SK-N-SH treated with all-trans-retinoic acid at 6 μM for 48 hours (cell line): ENCODE measurements at regions not wholly inside any gene's neighbourhood (a gene's known extent, or its start where the extent isn't known, plus 50 kb on each side); places are given as distances from the start of the nearest gene placed in this dataset.
"Not testable (repeated sequence)": the region's sequence is repeated elsewhere in the genome, so short reads cannot be mapped to it uniquely, and the experiment has no call there.

Experiments used
- ATAC-seq: fragments of 200-7000 bp; cut with Tn5 transposase; 3 replicates; pipeline ENCODE4 v1.9.1; 2020; ENCODE audit warnings: mild to moderate bottlenecking, moderate library complexity
- ARNTL ChIP-seq: fragments of 450-650 bp; formaldehyde crosslinking; IDR thresholded peaks from 2 replicates; pipeline ENCODE4 v1.5.0; 2020; ENCODE audit warnings: low read depth, mild to moderate bottlenecking, moderate library complexity, borderline replicate concordance
- BACH2 ChIP-seq: fragments of 250-450 bp; sonication (Bioruptor Pico); IDR thresholded peaks from 2 replicates; pipeline ENCODE4 v1.9.0; 2021; ENCODE audit warnings: mild to moderate bottlenecking, borderline replicate concordance
- CSDC2 ChIP-seq: fragments of 250-450 bp; sonication (Bioruptor Pico); IDR thresholded peaks from 2 replicates; pipeline ENCODE4 v1.5.0; 2020; ENCODE audit warnings: mild to moderate bottlenecking, moderate library complexity
- ESRRG ChIP-seq: fragments of 250-450 bp; sonication (Bioruptor Pico); IDR thresholded peaks from 2 replicates; pipeline ENCODE4 v1.6.1; 2021; ENCODE audit warnings: mild to moderate bottlenecking
- GLIS3 ChIP-seq: fragments of 250-450 bp; sonication (Bioruptor Pico); IDR thresholded peaks from 2 replicates; pipeline ENCODE4 v1.5.0; 2020; ENCODE audit warnings: mild to moderate bottlenecking, moderate library complexity
- ISL1 ChIP-seq: fragments of 250-450 bp; sonication (Bioruptor Pico); IDR thresholded peaks from 2 replicates; pipeline ENCODE4 v2.1.2; 2022; ENCODE audit warnings: mild to moderate bottlenecking, moderate library complexity
- OSR1 ChIP-seq: fragments of 250-450 bp; sonication (Bioruptor Pico); IDR thresholded peaks from 2 replicates; pipeline ENCODE4 v1.8.0; 2022; ENCODE audit warnings: moderate library complexity, mild to moderate bottlenecking, inconsistent platforms
- PATZ1 ChIP-seq: fragments of 250-450 bp; sonication (Bioruptor Pico); IDR thresholded peaks from 2 replicates; pipeline ENCODE4 v1.8.0; 2020; ENCODE audit warnings: mild to moderate bottlenecking, moderate library complexity, borderline replicate concordance
- RARB ChIP-seq: fragments of 250-450 bp; sonication (Bioruptor Pico); IDR thresholded peaks from 2 replicates; pipeline ENCODE4 v1.8.0; 2021; ENCODE audit warnings: mild to moderate bottlenecking, moderate library complexity
- SNAI2 ChIP-seq: fragments of 250-450 bp; sonication (Bioruptor Pico); IDR thresholded peaks from 2 replicates; pipeline ENCODE4 v1.5.0; 2020; ENCODE audit warnings: mild to moderate bottlenecking, moderate library complexity
- TCF4 ChIP-seq: fragments of 250-450 bp; sonication (Bioruptor Pico); IDR thresholded peaks from 2 replicates; pipeline ENCODE4 v1.8.0; 2021; ENCODE audit warnings: mild to moderate bottlenecking, moderate library complexity, borderline replicate concordance
- TOX ChIP-seq: fragments of 250-450 bp; sonication (Bioruptor Pico); IDR thresholded peaks from 2 replicates; pipeline ENCODE4 v1.8.0; 2021; ENCODE audit warnings: mild to moderate bottlenecking, moderate library complexity, borderline replicate concordance
- ZC3H10 ChIP-seq: fragments of 250-450 bp; sonication (Bioruptor Pico); IDR thresholded peaks from 2 replicates; pipeline ENCODE4 v1.5.1; 2021; ENCODE audit warnings: mild to moderate bottlenecking, moderate library complexity
- ZFP3 ChIP-seq: fragments of 250-450 bp; sonication (Bioruptor Pico); IDR thresholded peaks from 2 replicates; pipeline ENCODE4 v1.5.0; 2020; ENCODE audit warnings: mild to moderate bottlenecking, moderate library complexity
- ZFP30 ChIP-seq: fragments of 450-650 bp; formaldehyde crosslinking; IDR thresholded peaks from 2 replicates; pipeline ENCODE4 v1.5.0; 2022; ENCODE audit warnings: mild to moderate bottlenecking, moderate library complexity
- ZNF565 ChIP-seq: fragments of 450-650 bp; formaldehyde crosslinking; conservative IDR thresholded peaks from 2 replicates; pipeline ENCODE4 v1.5.0; 2020; ENCODE audit warnings: low read depth, mild to moderate bottlenecking, moderate library complexity
- ZNF70 ChIP-seq: fragments of 450-650 bp; formaldehyde crosslinking; IDR thresholded peaks from 2 replicates; pipeline ENCODE4 v1.5.0; 2020; ENCODE audit warnings: mild to moderate bottlenecking, moderate library complexity
- ZNF8 ChIP-seq: fragments of 450-650 bp; formaldehyde crosslinking; IDR thresholded peaks from 2 replicates; pipeline ENCODE4 v1.5.0; 2020; ENCODE audit warnings: mild to moderate bottlenecking, moderate library complexity
- TF ChIP-seq, protein P1 (sequence below): fragments of 250-450 bp; sonication (Bioruptor Pico); IDR thresholded peaks from 2 replicates; pipeline ENCODE4 v1.5.1; 2020; ENCODE audit warnings: low read depth, mild to moderate bottlenecking, moderate library complexity
- TF ChIP-seq, protein P2 (sequence below): fragments of 250-450 bp; sonication (Bioruptor Pico); IDR thresholded peaks from 2 replicates; pipeline ENCODE4 v1.5.0; 2020; ENCODE audit warnings: mild to moderate bottlenecking, moderate library complexity
- TF ChIP-seq, protein P3 (sequence below): fragments of 250-450 bp; sonication (Bioruptor Pico); IDR thresholded peaks from 2 replicates; pipeline ENCODE4 v1.8.0; 2021; ENCODE audit warnings: low read depth, mild to moderate bottlenecking, moderate library complexity, borderline replicate concordance

DNA sequence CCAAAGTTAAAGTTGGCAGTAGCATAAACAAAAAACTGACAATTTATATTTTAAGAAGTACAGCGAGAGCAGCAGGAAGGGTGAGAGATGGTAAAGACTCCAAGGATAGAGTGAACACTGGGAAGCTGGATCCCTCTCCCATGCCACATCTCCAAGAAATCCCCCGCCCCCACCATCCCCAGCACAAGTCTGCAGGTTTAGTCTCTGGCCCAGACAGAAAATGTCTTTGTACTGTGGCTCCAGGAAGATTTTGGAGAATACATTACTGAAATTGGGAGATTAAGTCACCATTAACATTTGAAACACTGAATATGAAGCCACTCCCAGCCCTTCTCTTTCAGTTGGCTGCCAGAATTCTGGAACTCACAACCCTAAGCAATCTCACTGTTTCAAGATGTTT, 140.3 kb downstream of the MACC1 start:
- TF ChIP-seq, protein P1, sequence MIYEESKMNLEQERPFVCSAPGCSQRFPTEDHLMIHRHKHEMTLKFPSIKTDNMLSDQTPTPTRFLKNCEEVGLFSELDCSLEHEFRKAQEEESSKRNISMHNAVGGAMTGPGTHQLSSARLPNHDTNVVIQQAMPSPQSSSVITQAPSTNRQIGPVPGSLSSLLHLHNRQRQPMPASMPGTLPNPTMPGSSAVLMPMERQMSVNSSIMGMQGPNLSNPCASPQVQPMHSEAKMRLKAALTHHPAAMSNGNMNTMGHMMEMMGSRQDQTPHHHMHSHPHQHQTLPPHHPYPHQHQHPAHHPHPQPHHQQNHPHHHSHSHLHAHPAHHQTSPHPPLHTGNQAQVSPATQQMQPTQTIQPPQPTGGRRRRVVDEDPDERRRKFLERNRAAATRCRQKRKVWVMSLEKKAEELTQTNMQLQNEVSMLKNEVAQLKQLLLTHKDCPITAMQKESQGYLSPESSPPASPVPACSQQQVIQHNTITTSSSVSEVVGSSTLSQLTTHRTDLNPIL, result no peak
- TF ChIP-seq ZFP30, result no peak
- TF ChIP-seq GLIS3, result no peak
- TF ChIP-seq, protein P2, sequence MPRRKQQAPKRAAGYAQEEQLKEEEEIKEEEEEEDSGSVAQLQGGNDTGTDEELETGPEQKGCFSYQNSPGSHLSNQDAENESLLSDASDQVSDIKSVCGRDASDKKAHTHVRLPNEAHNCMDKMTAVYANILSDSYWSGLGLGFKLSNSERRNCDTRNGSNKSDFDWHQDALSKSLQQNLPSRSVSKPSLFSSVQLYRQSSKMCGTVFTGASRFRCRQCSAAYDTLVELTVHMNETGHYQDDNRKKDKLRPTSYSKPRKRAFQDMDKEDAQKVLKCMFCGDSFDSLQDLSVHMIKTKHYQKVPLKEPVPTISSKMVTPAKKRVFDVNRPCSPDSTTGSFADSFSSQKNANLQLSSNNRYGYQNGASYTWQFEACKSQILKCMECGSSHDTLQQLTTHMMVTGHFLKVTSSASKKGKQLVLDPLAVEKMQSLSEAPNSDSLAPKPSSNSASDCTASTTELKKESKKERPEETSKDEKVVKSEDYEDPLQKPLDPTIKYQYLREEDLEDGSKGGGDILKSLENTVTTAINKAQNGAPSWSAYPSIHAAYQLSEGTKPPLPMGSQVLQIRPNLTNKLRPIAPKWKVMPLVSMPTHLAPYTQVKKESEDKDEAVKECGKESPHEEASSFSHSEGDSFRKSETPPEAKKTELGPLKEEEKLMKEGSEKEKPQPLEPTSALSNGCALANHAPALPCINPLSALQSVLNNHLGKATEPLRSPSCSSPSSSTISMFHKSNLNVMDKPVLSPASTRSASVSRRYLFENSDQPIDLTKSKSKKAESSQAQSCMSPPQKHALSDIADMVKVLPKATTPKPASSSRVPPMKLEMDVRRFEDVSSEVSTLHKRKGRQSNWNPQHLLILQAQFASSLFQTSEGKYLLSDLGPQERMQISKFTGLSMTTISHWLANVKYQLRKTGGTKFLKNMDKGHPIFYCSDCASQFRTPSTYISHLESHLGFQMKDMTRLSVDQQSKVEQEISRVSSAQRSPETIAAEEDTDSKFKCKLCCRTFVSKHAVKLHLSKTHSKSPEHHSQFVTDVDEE (CRISPR knock-in tag), result no peak
- TF ChIP-seq ZNF565 (CRISPR knock-in tag), result no peak
- TF ChIP-seq OSR1 (CRISPR knock-in tag), result no peak
- no peak for TF ChIP-seq ARNTL (CRISPR knock-in tag)
- no peak for TF ChIP-seq ZNF70 (CRISPR knock-in tag)
- no peak for TF ChIP-seq ESRRG
- no peak for TF ChIP-seq ZFP3 (CRISPR knock-in tag)
- TF ChIP-seq RARB, result no peak
- no peak for TF ChIP-seq ISL1 (CRISPR knock-in tag)
- no peak for TF ChIP-seq SNAI2 (CRISPR knock-in tag)
- TF ChIP-seq PATZ1 (CRISPR knock-in tag), result no peak
- TF ChIP-seq CSDC2, result no peak
- TF ChIP-seq, all 23 proteins: peak for 0
- no peak for ATAC-seq

DNA sequence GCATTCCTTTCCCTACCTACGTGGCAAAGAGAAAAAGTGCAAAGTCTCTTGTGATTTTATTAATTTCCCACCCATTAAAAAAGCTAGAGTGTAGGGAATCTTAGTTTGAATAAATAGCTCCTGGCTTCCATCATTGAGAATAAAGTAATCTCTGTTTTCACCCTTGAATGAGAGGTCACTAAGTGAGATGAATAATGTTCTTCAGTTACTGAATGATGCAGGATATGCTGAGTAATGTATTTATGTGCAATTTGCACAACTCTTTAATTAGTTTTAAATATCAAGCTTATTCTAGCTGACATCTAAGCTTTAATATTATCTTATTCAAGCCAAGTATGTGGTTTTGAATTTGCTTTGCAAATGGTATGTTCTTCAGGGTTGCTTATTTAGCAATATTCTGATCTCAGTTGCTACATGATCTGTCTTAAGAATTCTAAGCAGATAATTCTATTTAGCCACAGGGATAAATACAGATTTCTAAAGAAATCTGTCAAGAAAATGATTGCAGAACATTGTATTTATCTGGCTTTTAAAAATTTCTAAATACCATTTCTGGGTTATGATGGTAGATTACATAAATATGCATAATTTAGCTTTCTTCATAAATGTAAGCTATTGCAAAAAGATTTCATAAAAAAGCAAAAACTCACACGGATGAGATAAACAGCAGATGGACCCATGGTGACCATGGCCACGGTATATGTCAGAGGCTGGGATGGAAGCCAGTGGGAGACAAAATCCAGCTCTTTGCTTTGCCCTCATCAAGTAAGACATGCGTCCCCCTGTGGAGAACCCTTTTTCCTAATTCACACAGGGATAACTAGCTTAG, 141.0 kb downstream of the MACC1 start:
- ATAC-seq, result no peak
- TF ChIP-seq PATZ1 (CRISPR knock-in tag) (no peak), ZFP30 (no peak), ZNF8 (no peak), OSR1 (CRISPR knock-in tag) (no peak)

GRCh38 chr7:20075440-20075839, 141.7 kb downstream of the MACC1 start:
- TF ChIP-seq ZNF8 (no peak), PATZ1 (CRISPR knock-in tag) (no peak), ZNF70 (CRISPR knock-in tag) (no peak), ISL1 (CRISPR knock-in tag) (no peak), TOX (CRISPR knock-in tag) (no peak), OSR1 (CRISPR knock-in tag) (no peak), TCF4 (CRISPR knock-in tag) (no peak), ZC3H10 (CRISPR knock-in tag) (no peak), CSDC2 (no peak), ESRRG (no peak), BACH2 (CRISPR knock-in tag) (no peak), ARNTL (CRISPR knock-in tag) (no peak)
- TF ChIP-seq, protein P3, sequence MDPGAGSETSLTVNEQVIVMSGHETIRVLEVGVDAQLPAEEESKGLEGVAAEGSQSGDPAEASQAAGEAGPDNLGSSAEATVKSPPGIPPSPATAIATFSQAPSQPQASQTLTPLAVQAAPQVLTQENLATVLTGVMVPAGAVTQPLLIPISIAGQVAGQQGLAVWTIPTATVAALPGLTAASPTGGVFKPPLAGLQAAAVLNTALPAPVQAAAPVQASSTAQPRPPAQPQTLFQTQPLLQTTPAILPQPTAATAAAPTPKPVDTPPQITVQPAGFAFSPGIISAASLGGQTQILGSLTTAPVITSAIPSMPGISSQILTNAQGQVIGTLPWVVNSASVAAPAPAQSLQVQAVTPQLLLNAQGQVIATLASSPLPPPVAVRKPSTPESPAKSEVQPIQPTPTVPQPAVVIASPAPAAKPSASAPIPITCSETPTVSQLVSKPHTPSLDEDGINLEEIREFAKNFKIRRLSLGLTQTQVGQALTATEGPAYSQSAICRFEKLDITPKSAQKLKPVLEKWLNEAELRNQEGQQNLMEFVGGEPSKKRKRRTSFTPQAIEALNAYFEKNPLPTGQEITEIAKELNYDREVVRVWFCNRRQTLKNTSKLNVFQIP (CRISPR knock-in tag), result no peak
- TF ChIP-seq, protein P1, result no peak
- ATAC-seq, result no peak

GRCh38 chr7:20068004-20068403, 149.2 kb downstream of the MACC1 start:
- ATAC-seq, result not testable (repeated sequence)
